H1 (cell line): ENCODE measurements at regions not wholly inside any gene's neighbourhood (a gene's known extent, or its start where the extent isn't known, plus 50 kb on each side); places are given as distances from the start of the nearest gene placed in this dataset.

ENCODE experiments used
- CTCF ChIA-PET: fragments of 300-600 bp; sonication (Branson Sonifier 250); formaldehyde crosslinking; loops from one replicate; lab custom pipeline; 2021; ENCODE audit not compliant: partially characterized antibody; lab: Charles Lee
- POLR2A ChIA-PET: fragments of 300-600 bp; sonication (Branson Sonifier 250); formaldehyde crosslinking; loops from one replicate; lab custom pipeline; 2021; ENCODE audit warnings: inconsistent platforms; ENCODE audit not compliant: partially characterized antibody; lab: Charles Lee
- DNase-seq, 2 experiments: peaks; one replicate each; pipeline versions ENCODE4 v3.0.0 to v3.0.0-alpha.2; 2010 to 2022; ENCODE audit warnings: low spot score in 2 of 2, low read depth in 1 of 2, mixed read lengths in 1 of 2
- FAIRE-seq: peaks from 2 replicates; lab custom pipeline; 2011; peaks lifted over from hg19 to GRCh38; lab: Jason Lieb, UNC
- H2AFZ ChIP-seq: 2 replicates; pipeline ENCODE4 v1.8.1; 2012; ENCODE audit warnings: low read length, inconsistent platforms
- H2AK5ac ChIP-seq: 2 replicates; pipeline ENCODE4 v1.6.1; 2013; ENCODE audit warnings: low read depth, low read length
- H2BK120ac ChIP-seq: replicated peaks from 2 replicates; pipeline ENCODE3; 2013; ENCODE audit warnings: low read depth, low read length, inconsistent platforms
- H2BK12ac ChIP-seq: 2 replicates; pipeline ENCODE4 v1.6.1; 2013; ENCODE audit warnings: low read depth, low read length
- H2BK15ac ChIP-seq: 2 replicates; pipeline ENCODE4 v1.6.1; 2013; ENCODE audit warnings: low read length
- H2BK20ac ChIP-seq: 2 replicates; pipeline ENCODE4 v1.6.1; 2013; ENCODE audit warnings: low read length
- H2BK5ac ChIP-seq: 2 replicates; pipeline ENCODE4 v1.6.1; 2013; ENCODE audit warnings: low read depth, low read length
- H3K14ac ChIP-seq: 2 replicates; pipeline ENCODE4 v1.6.1; 2013; ENCODE audit warnings: inconsistent platforms; ENCODE audit not compliant: insufficient read length
- H3K18ac ChIP-seq: 2 replicates; pipeline ENCODE4 v1.6.1; 2013; ENCODE audit warnings: low read length; ENCODE audit errors: extremely low read depth
- H3K23ac ChIP-seq: 2 replicates; pipeline ENCODE4 v1.6.1; 2013; ENCODE audit warnings: inconsistent platforms; ENCODE audit not compliant: insufficient read length
- H3K23me2 ChIP-seq: 2 replicates; pipeline ENCODE4 v1.6.1; 2013; ENCODE audit warnings: low read depth, low read length
- H3K27ac ChIP-seq: 2 replicates; pipeline ENCODE4 v1.6.1; 2011; ENCODE audit warnings: low read depth, low read length, inconsistent platforms
- H3K27me3 ChIP-seq, 4 experiments: replicated peaks in 1 of 4; 1 replicate in 1 of 4; 2 replicates in 3 of 4; pipeline versions ENCODE4 v1.6.1 to v1.8.1; 2011 to 2013; ENCODE audit warnings: low read length in 3 of 4, mild to moderate bottlenecking in 3 of 4, inconsistent platforms in 2 of 4, mixed read lengths in 2 of 4, moderate library complexity in 1 of 4; ENCODE audit not compliant: control insufficient read depth in 3 of 4, insufficient read depth in 3 of 4; ENCODE audit errors: extremely low read depth in 1 of 4
- H3K36me3 ChIP-seq, 4 experiments: 2 replicates each; pipeline versions ENCODE4 v1.6.1 to v1.8.1; 2011 to 2013; ENCODE audit warnings: mild to moderate bottlenecking in 4 of 4, low read length in 3 of 4, moderate library complexity in 2 of 4, control low read depth in 1 of 4, inconsistent platforms in 1 of 4; ENCODE audit not compliant: insufficient read depth in 4 of 4, control insufficient read depth in 2 of 4
- H3K4ac ChIP-seq: replicated peaks from 2 replicates; pipeline ENCODE3; 2013; ENCODE audit warnings: low read length, low read depth, mixed read lengths, inconsistent platforms; ENCODE audit not compliant: insufficient read length
- H3K4me1 ChIP-seq, 4 experiments: replicated peaks in 1 of 4; 1 replicate in 1 of 4; 2 replicates in 3 of 4; pipeline versions ENCODE4 v1.6.1 to v1.8.1; 2011 to 2013; ENCODE audit warnings: low read length in 3 of 4, inconsistent platforms in 2 of 4, mixed read lengths in 1 of 4; ENCODE audit not compliant: insufficient read depth in 4 of 4, control insufficient read depth in 3 of 4
- H3K4me2 ChIP-seq, 2 experiments: 2 replicates each; pipeline versions ENCODE4 v1.6.1 to v1.8.1; 2011 to 2013; ENCODE audit warnings: low read depth in 2 of 2, low read length in 2 of 2, control low read depth in 1 of 2, inconsistent platforms in 1 of 2, mild to moderate bottlenecking in 1 of 2; ENCODE audit not compliant: insufficient read depth in 1 of 2
- H3K4me3 ChIP-seq, 4 experiments: fragments of 200-600, 300-600 bp in 1 of 4; sonication (generic), shearing (Covaris generic), sonication (Bioruptor Twin) in 1 of 4; 2 replicates each; pipeline versions ENCODE4 v1.5.1 to v1.8.1; 2011 to 2016; ENCODE audit warnings: low read length in 4 of 4, low read depth in 3 of 4, control low read depth in 2 of 4, inconsistent platforms in 2 of 4, mild to moderate bottlenecking in 2 of 4, mixed read lengths in 1 of 4, moderate library complexity in 1 of 4; ENCODE audit not compliant: insufficient read depth in 2 of 4; ENCODE audit errors: extremely low read depth in 1 of 4
- H3K56ac ChIP-seq: replicated peaks from 2 replicates; pipeline ENCODE3; 2013; ENCODE audit warnings: low read depth, mild to moderate bottlenecking, mixed read lengths, low read length, inconsistent platforms; ENCODE audit not compliant: insufficient read length
- H3K79me1 ChIP-seq: 2 replicates; pipeline ENCODE4 v1.6.1; 2013; ENCODE audit warnings: low read depth, low read length, control low read depth
- H3K79me2 ChIP-seq, 2 experiments: 2 replicates each; pipeline versions ENCODE4 v1.6.1 to v1.8.1; 2012 to 2013; ENCODE audit warnings: low read length in 2 of 2, mild to moderate bottlenecking in 2 of 2, inconsistent platforms in 1 of 2; ENCODE audit not compliant: insufficient read depth in 2 of 2, control insufficient read depth in 1 of 2
- H3K9ac ChIP-seq, 4 experiments: replicated peaks in 1 of 4; 1 replicate in 1 of 4; 2 replicates in 3 of 4; pipeline versions ENCODE4 v1.6.1 to v1.8.1; 2011 to 2013; ENCODE audit warnings: low read depth in 3 of 4, low read length in 3 of 4, control low read depth in 2 of 4, mild to moderate bottlenecking in 2 of 4, moderate library complexity in 2 of 4, inconsistent platforms in 1 of 4; ENCODE audit errors: extremely low read depth in 1 of 4
- H3K9me3 ChIP-seq, 2 experiments: 2 replicates each; pipeline versions ENCODE4 v1.6.1 to v1.8.1; 2012 to 2013; ENCODE audit warnings: mild to moderate bottlenecking in 2 of 2, moderate library complexity in 2 of 2, control low read depth in 1 of 2, inconsistent platforms in 1 of 2, low read depth in 1 of 2, low read length in 1 of 2, mixed read lengths in 1 of 2; ENCODE audit not compliant: insufficient read depth in 2 of 2
- H4K20me1 ChIP-seq, 2 experiments: replicated peaks in 1 of 2; 2 replicates each; pipeline versions ENCODE3 to v1.8.1; 2011 to 2013; ENCODE audit warnings: inconsistent platforms in 2 of 2, low read length in 2 of 2, mild to moderate bottlenecking in 1 of 2; ENCODE audit not compliant: insufficient read depth in 2 of 2, control insufficient read depth in 1 of 2
- H4K5ac ChIP-seq: 2 replicates; pipeline ENCODE4 v1.6.1; 2013; ENCODE audit warnings: low read length, low read depth, mixed read lengths, inconsistent platforms; ENCODE audit not compliant: insufficient read length
- H4K8ac ChIP-seq: 2 replicates; pipeline ENCODE4 v1.8.0; 2013; ENCODE audit warnings: mild to moderate bottlenecking, moderate library complexity, low read length, inconsistent platforms; ENCODE audit not compliant: insufficient read depth; ENCODE audit errors: extremely low read depth
- H4K91ac ChIP-seq: replicated peaks from 2 replicates; pipeline ENCODE3; 2013; ENCODE audit warnings: low read length, mixed read lengths, inconsistent platforms; ENCODE audit not compliant: insufficient read length
- BACH1 ChIP-seq: IDR thresholded peaks from 2 replicates; pipeline ENCODE4 v1.6.1; 2012; ENCODE audit warnings: low read length, improper control_type of control experiment
- CHD2 ChIP-seq: IDR thresholded peaks from 2 replicates; pipeline ENCODE4 v1.6.1; 2012; ENCODE audit warnings: low read length, improper control_type of control experiment
- EZH2 ChIP-seq: fragments of 200-600 bp; sonication (generic); IDR thresholded peaks from 2 replicates; pipeline ENCODE4 v1.7.1; 2012; ENCODE audit warnings: low read depth, mild to moderate bottlenecking, moderate library complexity, low read length, inconsistent platforms; ENCODE audit not compliant: severe bottlenecking
- MAFK ChIP-seq: IDR thresholded peaks from 2 replicates; pipeline ENCODE4 v1.6.1; 2012; ENCODE audit warnings: low read depth, mild to moderate bottlenecking, improper control_type of control experiment, low read length
- RBBP5 ChIP-seq: IDR thresholded peaks from 2 replicates; pipeline ENCODE4 v1.7.1; 2012; ENCODE audit warnings: low read depth, mild to moderate bottlenecking, inconsistent platforms, low read length, moderate library complexity, borderline replicate concordance
- RFX5 ChIP-seq: IDR thresholded peaks from 2 replicates; pipeline ENCODE4 v1.6.1; 2011; ENCODE audit warnings: low read depth, low read length, improper control_type of control experiment, borderline replicate concordance
- RXRA ChIP-seq: IDR thresholded peaks from 2 replicates; pipeline ENCODE4 v1.6.1; 2011; ENCODE audit warnings: low read depth, mild to moderate bottlenecking, low read length, moderate library complexity; ENCODE audit not compliant: insufficient read depth
- SIRT6 ChIP-seq: IDR thresholded peaks from one replicate; pipeline ENCODE4 v1.7.1; 2012; ENCODE audit warnings: low read length, inconsistent platforms
- SP1 ChIP-seq: IDR thresholded peaks from 2 replicates; pipeline ENCODE4 v1.6.1; 2011; ENCODE audit warnings: low read depth, low read length
- WGBS, 2 experiments: shearing (Covaris generic) in 1 of 2; methylation state at CpG; one replicate each; pipeline versions ENCODE4 v1.1.6 to v1.1.7; 2013 to 2015; ENCODE audit warnings: low lambda C conversion rate in 2 of 2, mixed read lengths in 2 of 2, inconsistent platforms in 1 of 2, low coverage in 1 of 2, missing lambda C conversion rate in 1 of 2; ENCODE audit not compliant: insufficient replicate concordance in 2 of 2, insufficient coverage in 1 of 2, insufficient read length in 1 of 2; ENCODE audit errors: extremely low coverage in 1 of 2, missing lambda C conversion rate in 1 of 2; 5-methylcytosine and 5-hydroxymethylcytosine counted together
- TF ChIP-seq, protein P1 (sequence below): IDR thresholded peaks from 2 replicates; pipeline ENCODE4 v1.6.1; 2012; ENCODE audit warnings: inconsistent platforms

- no peaks in the 10 kb centered on the region for H3K9me3 ChIP-seq
- H2BK20ac ChIP-seq, result no peak overlapping the region
- no peaks in the 10 kb centered on the region for H3K4me1 ChIP-seq
- H3K4ac ChIP-seq, result no peak overlapping the region
- no peak overlapping the region for H2BK5ac ChIP-seq
- no peaks in the 10 kb centered on the region for H3K79me1 ChIP-seq
- H3K56ac ChIP-seq, result no peak overlapping the region
- H4K91ac ChIP-seq, result no peak overlapping the region
- H3K27ac ChIP-seq, result no peak overlapping the region
- H3K79me2 ChIP-seq, result no peaks in the 10 kb centered on the region
- H2AK5ac ChIP-seq, result no peak overlapping the region
- H2BK120ac ChIP-seq, result no peak overlapping the region
- H3K36me3 ChIP-seq, result no peaks in the 10 kb centered on the region
- H3K23ac ChIP-seq, result no peak overlapping the region
- H3K14ac ChIP-seq, result no peak overlapping the region
- H3K27me3 ChIP-seq, result no peaks in the 10 kb centered on the region
- no peak overlapping the region for H2BK15ac ChIP-seq
- no peak overlapping the region for H2AFZ ChIP-seq
- no peaks in the 10 kb centered on the region for H3K23me2 ChIP-seq
- no peaks in the 10 kb centered on the region for H4K20me1 ChIP-seq
- no peak for DNase-seq
- POLR2A ChIA-PET, result no interaction called here
- no peak overlapping the region for H3K4me3 ChIP-seq
- H2BK12ac ChIP-seq, result no peak overlapping the region
- 79% methylated on average over 4 of the region's 4 CpGs; no CpG with 5 or more reads in 1 of the 2 experiments for WGBS, 2 experiments
- no peak overlapping the region for H3K4me2 ChIP-seq
- H3K9ac ChIP-seq, result no peak overlapping the region
- CTCF ChIA-PET, result interaction anchor here (1.3 kb wide), 1 partner anchor 25 kb away, joined by 3 read pairs; no protein-coding TSS in a partner anchor
- no peak overlapping the region for H4K8ac ChIP-seq
- no peak overlapping the region for H3K18ac ChIP-seq
- TF ChIP-seq BACH1 (no peak), RXRA (no peak), SIRT6 (no peak), EZH2 (no peak), SP1 (no peak), MAFK (no peak), RBBP5 (no peak), RFX5 (no peak), CHD2 (no peak)
- TF ChIP-seq, protein P1, sequence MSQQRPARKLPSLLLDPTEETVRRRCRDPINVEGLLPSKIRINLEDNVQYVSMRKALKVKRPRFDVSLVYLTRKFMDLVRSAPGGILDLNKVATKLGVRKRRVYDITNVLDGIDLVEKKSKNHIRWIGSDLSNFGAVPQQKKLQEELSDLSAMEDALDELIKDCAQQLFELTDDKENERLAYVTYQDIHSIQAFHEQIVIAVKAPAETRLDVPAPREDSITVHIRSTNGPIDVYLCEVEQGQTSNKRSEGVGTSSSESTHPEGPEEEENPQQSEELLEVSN, result no peak
- H4K5ac ChIP-seq, result no peak overlapping the region
- FAIRE-seq, result no peak
Observed at GRCh38 chr10:120372917-120373316, 84.1 kb upstream of the PLPP4 start.
